GM06990 (cell line): ENCODE measurements at regions not wholly inside any gene's neighbourhood (a gene's known extent, or its start where the extent isn't known, plus 50 kb on each side); places are given as distances from the start of the nearest gene placed in this dataset.

Source experiments
- DNase-seq: peaks from one replicate; pipeline ENCODE4 v3.0.0-alpha.2; 2011; ENCODE audit not compliant: insufficient read length; ENCODE audit errors: extremely low read depth
- H3K27me3 ChIP-seq: replicated peaks from 2 replicates; pipeline ENCODE4 v1.6.0; 2011; ENCODE audit warnings: low read length; ENCODE audit not compliant: control insufficient read depth, insufficient read depth
- H3K36me3 ChIP-seq: 2 replicates; pipeline ENCODE4 v1.5.1; 2011; ENCODE audit warnings: low read length; ENCODE audit not compliant: control insufficient read depth, insufficient read depth
- H3K4me3 ChIP-seq: replicated peaks from 2 replicates; pipeline ENCODE4 v1.5.1; 2011; ENCODE audit warnings: low read depth, mild to moderate bottlenecking, control low read depth, low read length
- CTCF ChIP-seq: IDR thresholded peaks from 2 replicates; pipeline ENCODE4 v1.5.1; 2011; ENCODE audit warnings: low read length, control low read depth, mild to moderate bottlenecking, inconsistent platforms; ENCODE audit not compliant: insufficient read depth, poor library complexity, severe bottlenecking

GRCh38 chr1:95954585-95954984, 720.6 kb downstream of the RWDD3 start:
- Histone ChIP-seq H3K27me3 (no peaks in the 10 kb centered on the region), H3K4me3 (no peak overlapping the region), H3K36me3 (no peaks in the 10 kb centered on the region)
- DNase-seq: no peak
- TF ChIP-seq CTCF: no peak

- no peaks in the 10 kb centered on the region for H3K36me3 ChIP-seq
- H3K27me3 ChIP-seq: no peaks in the 10 kb centered on the region
- DNase-seq: no peak
- TF ChIP-seq CTCF: no peak
- H3K4me3 ChIP-seq: no peak overlapping the region
Measured at GRCh38 chr1:95956215-95956614, 722.2 kb downstream of the RWDD3 start.

- Histone ChIP-seq H3K36me3 (no peaks in the 10 kb centered on the region), H3K4me3 (no peak overlapping the region), H3K27me3 (no peaks in the 10 kb centered on the region)
- no peak for TF ChIP-seq CTCF
- DNase-seq: no peak
Measured at GRCh38 chr1:95957748-95958147, 723.7 kb downstream of the RWDD3 start.

GRCh38 chr1:95966866-95967265, 732.9 kb downstream of the RWDD3 start:
- Histone ChIP-seq H3K4me3 (no peak overlapping the region), H3K27me3 (no peaks in the 10 kb centered on the region), H3K36me3 (no peaks in the 10 kb centered on the region)
- no peak for TF ChIP-seq CTCF
- no peak for DNase-seq

- DNase-seq: no peak
- H3K36me3 ChIP-seq: no peaks in the 10 kb centered on the region
- TF ChIP-seq CTCF: no peak
- H3K4me3 ChIP-seq: no peak overlapping the region
- no peaks in the 10 kb centered on the region for H3K27me3 ChIP-seq
Measured at GRCh38 chr1:95974586-95974985, 740.6 kb downstream of the RWDD3 start.

GRCh38 chr1:95982711-95983110, 738.9 kb upstream of the PTBP2 start:
- TF ChIP-seq CTCF: no peak
- Histone ChIP-seq H3K27me3 (no peaks in the 10 kb centered on the region), H3K4me3 (no peak overlapping the region)

More at GRCh38 chr1:95982711-95983110, 738.9 kb upstream of the PTBP2 start:
- DNase-seq: no peak
- H3K36me3 ChIP-seq: no peaks in the 10 kb centered on the region
